ENCODE measurements at regions not wholly inside any gene's neighbourhood (a gene's known extent, or its start where the extent isn't known, plus 50 kb on each side); places are given as distances from the start of the nearest gene placed in this dataset.
A peak's percentile ranks its signal among the peaks of the same experiment; 100 is the strongest.

DNA sequence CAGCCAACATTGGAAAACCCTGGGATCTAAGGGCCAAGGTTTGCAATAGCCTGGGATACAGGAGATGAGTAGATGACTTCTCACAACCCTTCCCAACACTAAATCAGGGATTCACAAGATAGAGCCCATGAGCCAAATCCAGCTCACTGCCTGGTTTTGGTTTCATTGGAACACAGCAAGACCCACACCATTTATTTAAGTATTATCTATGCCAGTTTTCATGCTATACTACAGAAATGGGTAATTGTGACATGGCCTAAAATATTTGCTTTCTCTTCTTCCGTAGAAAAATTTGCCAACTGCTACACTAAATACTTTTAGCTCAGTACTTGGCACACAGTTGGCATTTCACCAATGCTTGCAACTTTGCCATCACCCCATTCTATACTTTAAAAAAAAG, 132.0 kb upstream of the LMCD1 start:
- no peak overlapping the region for H3K4me3 ChIP-seq (ENCODE audit: low read depth, low read length)
- TF ChIP-seq, protein P1, sequence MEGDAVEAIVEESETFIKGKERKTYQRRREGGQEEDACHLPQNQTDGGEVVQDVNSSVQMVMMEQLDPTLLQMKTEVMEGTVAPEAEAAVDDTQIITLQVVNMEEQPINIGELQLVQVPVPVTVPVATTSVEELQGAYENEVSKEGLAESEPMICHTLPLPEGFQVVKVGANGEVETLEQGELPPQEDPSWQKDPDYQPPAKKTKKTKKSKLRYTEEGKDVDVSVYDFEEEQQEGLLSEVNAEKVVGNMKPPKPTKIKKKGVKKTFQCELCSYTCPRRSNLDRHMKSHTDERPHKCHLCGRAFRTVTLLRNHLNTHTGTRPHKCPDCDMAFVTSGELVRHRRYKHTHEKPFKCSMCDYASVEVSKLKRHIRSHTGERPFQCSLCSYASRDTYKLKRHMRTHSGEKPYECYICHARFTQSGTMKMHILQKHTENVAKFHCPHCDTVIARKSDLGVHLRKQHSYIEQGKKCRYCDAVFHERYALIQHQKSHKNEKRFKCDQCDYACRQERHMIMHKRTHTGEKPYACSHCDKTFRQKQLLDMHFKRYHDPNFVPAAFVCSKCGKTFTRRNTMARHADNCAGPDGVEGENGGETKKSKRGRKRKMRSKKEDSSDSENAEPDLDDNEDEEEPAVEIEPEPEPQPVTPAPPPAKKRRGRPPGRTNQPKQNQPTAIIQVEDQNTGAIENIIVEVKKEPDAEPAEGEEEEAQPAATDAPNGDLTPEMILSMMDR (IDR thresholded peaks at IDR 0.05; ENCODE audit: insufficient read depth, low read length, poor library complexity, severe bottlenecking), result no peak
- no peak for DNase-seq (ENCODE audit: low read depth)
- no peaks in the 10 kb centered on the region for H3K36me3 ChIP-seq (ENCODE audit: control insufficient read depth, insufficient read depth, low read length)
- H3K27me3 ChIP-seq (ENCODE audit: control insufficient read depth, insufficient read depth, low read length), result no peaks in the 10 kb centered on the region

DNA sequence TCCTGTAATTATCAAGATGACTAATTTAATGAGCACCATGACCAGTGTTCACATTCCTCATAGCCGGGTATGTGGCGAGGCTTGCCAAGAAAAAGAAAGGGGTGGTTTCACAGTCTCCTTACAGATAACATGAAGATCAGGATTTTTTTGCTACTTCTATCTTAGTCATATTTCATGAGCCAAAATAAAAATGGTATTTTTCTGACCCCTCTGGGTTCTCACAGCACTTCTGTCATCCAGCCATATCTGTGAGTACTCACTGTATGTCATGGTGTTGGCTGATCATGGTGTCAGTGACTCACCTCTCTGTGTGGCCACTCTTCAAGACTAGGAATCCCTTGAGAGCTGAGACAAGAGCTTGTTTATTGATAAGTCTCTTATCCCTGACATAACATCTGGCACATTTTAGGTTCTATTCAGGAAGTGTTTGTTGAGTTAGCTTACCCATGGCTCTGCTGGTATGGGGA, 130.5 kb upstream of the LMCD1 start:
- H3K4me3 ChIP-seq (ENCODE audit: low read depth, low read length), result no peak overlapping the region

DNA sequence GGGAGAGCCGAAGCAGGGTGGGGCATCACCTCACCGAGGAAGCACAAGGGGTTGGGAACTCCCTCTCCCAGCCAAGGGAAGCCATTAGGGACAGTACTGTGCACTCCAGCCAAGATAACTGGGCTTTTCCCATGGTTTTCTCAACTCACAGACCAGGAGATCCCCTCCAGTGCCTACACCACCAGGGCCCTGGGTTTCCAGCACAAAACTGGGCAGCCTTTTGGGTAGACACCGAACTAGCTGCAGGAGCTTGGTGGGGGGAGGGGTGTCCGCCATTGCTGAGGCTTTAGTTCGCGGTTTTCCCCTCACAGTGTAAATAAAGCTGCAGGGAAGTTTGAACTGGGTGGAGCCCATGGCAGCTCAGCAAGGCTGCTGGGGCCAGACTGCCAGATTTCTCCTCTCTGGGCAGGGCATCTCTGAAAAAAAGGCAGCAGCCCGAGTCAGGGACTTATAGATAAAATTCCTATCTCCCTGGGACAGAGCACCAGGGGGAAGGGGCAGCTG, 129.6 kb upstream of the LMCD1 start:
- DNase-seq (ENCODE audit: low read depth), result no peak
- Histone ChIP-seq H3K27me3 (ENCODE audit: control insufficient read depth, insufficient read depth, low read length) (no peaks in the 10 kb centered on the region), H3K36me3 (ENCODE audit: control insufficient read depth, insufficient read depth, low read length) (no peaks in the 10 kb centered on the region), H3K4me3 (ENCODE audit: low read depth, low read length) (no peak overlapping the region)
- TF ChIP-seq, protein P1 (IDR thresholded peaks at IDR 0.05; ENCODE audit: insufficient read depth, low read length, poor library complexity, severe bottlenecking), result no peak

More for the DNA sequence above, 130.5 kb upstream of the LMCD1 start:
- peak; percentile 5 for DNase-seq (ENCODE audit: low read depth)
- Histone ChIP-seq H3K27me3 (ENCODE audit: control insufficient read depth, insufficient read depth, low read length) (no peaks in the 10 kb centered on the region), H3K36me3 (ENCODE audit: control insufficient read depth, insufficient read depth, low read length) (no peaks in the 10 kb centered on the region)
- TF ChIP-seq, protein P1 (IDR thresholded peaks at IDR 0.05; ENCODE audit: insufficient read depth, low read length, poor library complexity, severe bottlenecking), result no peak

DNA sequence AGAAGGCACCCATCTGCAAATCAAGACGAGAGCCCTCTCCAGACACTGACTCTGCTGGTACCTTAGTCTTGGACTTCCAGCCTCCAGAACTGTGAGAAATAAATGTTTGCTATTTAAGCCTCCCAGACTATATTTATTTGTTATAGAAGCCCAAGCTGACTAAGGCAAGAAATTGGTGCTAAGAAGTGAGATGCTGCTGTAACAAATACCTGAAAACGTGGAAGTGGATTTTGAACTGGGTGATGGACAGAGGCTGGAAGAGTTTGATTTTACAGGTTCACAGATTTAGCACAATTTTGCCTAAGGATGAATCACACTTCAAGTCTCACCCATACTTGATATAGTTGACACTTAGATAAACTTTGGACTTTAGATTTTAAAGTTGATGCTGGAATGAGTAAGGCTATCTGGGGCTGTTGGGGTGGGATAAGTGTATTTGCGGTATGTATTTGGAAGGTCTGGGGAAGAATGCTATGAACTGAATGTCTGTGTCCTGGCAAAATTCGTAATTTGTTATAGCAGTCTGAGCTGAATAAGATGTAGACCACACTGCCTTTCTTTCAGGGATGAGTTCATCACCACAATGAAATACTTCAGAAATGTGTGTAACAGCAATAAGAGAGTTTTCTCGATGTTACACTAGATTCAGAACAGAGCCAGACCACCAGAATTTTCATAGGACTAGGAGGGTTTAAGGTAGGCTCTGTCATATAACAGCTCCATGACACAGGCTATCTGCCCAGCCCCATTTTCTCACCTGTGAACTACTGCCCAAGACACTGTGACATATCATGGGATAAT, 120.5 kb upstream of the LMCD1 start:
- Histone ChIP-seq H3K4me3 (ENCODE audit: low read depth, low read length) (no peak overlapping the region), H3K36me3 (ENCODE audit: control insufficient read depth, insufficient read depth, low read length) (no peaks in the 10 kb centered on the region), H3K27me3 (ENCODE audit: control insufficient read depth, insufficient read depth, low read length) (no peaks in the 10 kb centered on the region)
- no peak for DNase-seq (ENCODE audit: low read depth)
- TF ChIP-seq, protein P1 (IDR thresholded peaks at IDR 0.05; ENCODE audit: insufficient read depth, low read length, poor library complexity, severe bottlenecking), result no peak

DNA sequence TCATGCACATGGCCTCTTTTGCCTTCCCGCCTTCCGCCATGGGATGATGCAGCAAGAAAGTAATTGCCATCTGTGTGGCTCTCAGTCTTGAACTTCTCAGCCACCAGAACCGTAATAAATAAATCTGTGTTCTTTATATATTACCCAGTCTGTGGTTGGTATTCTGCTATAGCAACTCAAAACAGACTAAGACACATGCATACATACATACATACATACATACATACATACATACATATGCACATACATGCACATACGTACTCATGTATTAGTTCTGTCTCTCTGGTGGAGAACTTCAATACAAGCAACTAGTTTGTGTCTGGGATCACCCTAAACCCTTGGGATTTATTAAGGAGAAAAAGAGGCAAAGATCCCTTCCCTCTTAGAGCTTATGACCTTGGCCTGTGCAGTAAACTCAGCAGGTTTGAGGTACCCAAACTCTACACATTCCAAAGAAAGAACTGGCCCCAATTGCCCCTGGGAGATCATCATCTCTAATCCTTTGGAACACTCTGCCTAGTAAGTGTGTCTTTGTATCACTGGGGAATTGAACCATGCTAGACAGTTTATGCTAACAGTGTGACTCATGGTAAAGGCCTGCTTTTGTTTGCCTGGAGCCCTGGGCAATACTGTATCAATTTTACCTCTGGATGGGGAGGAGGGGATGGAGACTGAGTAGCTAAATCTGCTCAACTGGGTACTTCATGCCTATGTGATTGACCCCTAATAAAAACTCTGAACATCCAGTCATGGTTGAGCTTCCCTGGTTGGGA, 115.6 kb upstream of the LMCD1 start:
- Histone ChIP-seq H3K36me3 (ENCODE audit: control insufficient read depth, insufficient read depth, low read length) (no peaks in the 10 kb centered on the region), H3K27me3 (ENCODE audit: control insufficient read depth, insufficient read depth, low read length) (no peaks in the 10 kb centered on the region), H3K4me3 (ENCODE audit: low read depth, low read length) (no peak overlapping the region)
- TF ChIP-seq, protein P1 (IDR thresholded peaks at IDR 0.05; ENCODE audit: insufficient read depth, low read length, poor library complexity, severe bottlenecking), result no peak
- peak; percentile 4 for DNase-seq (ENCODE audit: low read depth)
